Calu3 (cell line): ENCODE measurements at regions not wholly inside any gene's neighbourhood (a gene's known extent, or its start where the extent isn't known, plus 50 kb on each side); places are given as distances from the start of the nearest gene placed in this dataset.

ENCODE experiments used
- BruUV-seq: library from RNA; stranded (reverse); fragments of 400-500 nt; replicated peaks from 2 replicates; lab custom pipeline; 2021; lab: Mats Ljungman, UMichigan
- CTCF ChIA-PET: fragments of 300-600 bp; sonication (Branson Sonifier 250); formaldehyde crosslinking; loops from one replicate; lab custom pipeline; 2022; ENCODE audit warnings: antibody characterized with exemption; lab: Charles Lee
- DNase-seq: peaks from one replicate; pipeline ENCODE4 v3.0.0; 2022
- H3K27ac Mint-ChIP-seq: one replicate; pipeline ENCODE4 v1.8.0; 2022; ENCODE audit warnings: mixed read lengths; ENCODE audit not compliant: unreplicated experiment
- H3K27me3 Mint-ChIP-seq: one replicate; pipeline ENCODE4 v1.8.0; 2022; ENCODE audit warnings: mixed read lengths; ENCODE audit not compliant: unreplicated experiment
- H3K36me3 Mint-ChIP-seq: one replicate; pipeline ENCODE4 v1.8.0; 2022; ENCODE audit warnings: mild to moderate bottlenecking, moderate library complexity, mixed read lengths; ENCODE audit not compliant: insufficient read depth, unreplicated experiment
- H3K4me1 Mint-ChIP-seq: one replicate; pipeline ENCODE4 v1.8.0; 2022; ENCODE audit warnings: mild to moderate bottlenecking, low read depth, mixed read lengths; ENCODE audit not compliant: unreplicated experiment
- H3K4me3 Mint-ChIP-seq: one replicate; pipeline ENCODE4 v1.8.0; 2022; ENCODE audit warnings: mild to moderate bottlenecking, low read depth, moderate library complexity, mixed read lengths; ENCODE audit not compliant: unreplicated experiment
- H3K9me3 Mint-ChIP-seq: one replicate; pipeline ENCODE4 v1.8.0; 2022; ENCODE audit warnings: low read depth, mixed read lengths; ENCODE audit not compliant: unreplicated experiment
- intact Hi-C: fragments of 100-400 bp; cut with micrococcal nuclease; formaldehyde crosslinking; loops from one replicate; pipeline ENCODE4 v1.10.0; 2022; ENCODE audit not compliant: unreplicated experiment
- TF ChIP-seq, protein P1 (sequence below): fragments of 200-600 bp; IDR thresholded peaks from one replicate; pipeline ENCODE4 v1.8.0; 2022; ENCODE audit warnings: antibody characterized with exemption; ENCODE audit not compliant: unreplicated experiment

DNA sequence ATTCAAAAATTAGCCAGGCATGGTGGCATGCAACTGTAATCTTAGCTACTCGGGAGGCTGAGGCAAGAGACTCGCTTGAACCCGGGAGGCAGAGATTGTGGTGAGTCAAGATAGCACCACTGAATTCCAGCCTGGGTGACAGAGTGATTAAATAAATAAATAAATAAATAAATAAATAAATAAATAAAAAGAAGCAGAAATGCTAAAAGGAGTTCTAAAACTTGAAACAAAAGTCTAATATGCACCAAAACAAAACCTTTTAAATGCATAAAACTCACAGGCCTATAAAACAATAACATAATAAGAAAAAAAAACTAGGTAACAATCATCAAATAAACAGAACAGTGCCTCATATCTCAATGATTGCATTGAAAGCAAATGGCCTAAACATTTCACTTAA, 1458.9 kb downstream of the AMY1C start:
- no TSS peak for BruUV-seq
- Mint-ChIP-seq H3K9me3 (peaks cover 2% of the 10 kb centered on the region), H3K27ac (no peak overlapping the region), H3K27me3 (no peaks in the 10 kb centered on the region), H3K4me1 (no peaks in the 10 kb centered on the region), H3K36me3 (no peaks in the 10 kb centered on the region), H3K4me3 (no peak overlapping the region)
- TF ChIP-seq, protein P1, sequence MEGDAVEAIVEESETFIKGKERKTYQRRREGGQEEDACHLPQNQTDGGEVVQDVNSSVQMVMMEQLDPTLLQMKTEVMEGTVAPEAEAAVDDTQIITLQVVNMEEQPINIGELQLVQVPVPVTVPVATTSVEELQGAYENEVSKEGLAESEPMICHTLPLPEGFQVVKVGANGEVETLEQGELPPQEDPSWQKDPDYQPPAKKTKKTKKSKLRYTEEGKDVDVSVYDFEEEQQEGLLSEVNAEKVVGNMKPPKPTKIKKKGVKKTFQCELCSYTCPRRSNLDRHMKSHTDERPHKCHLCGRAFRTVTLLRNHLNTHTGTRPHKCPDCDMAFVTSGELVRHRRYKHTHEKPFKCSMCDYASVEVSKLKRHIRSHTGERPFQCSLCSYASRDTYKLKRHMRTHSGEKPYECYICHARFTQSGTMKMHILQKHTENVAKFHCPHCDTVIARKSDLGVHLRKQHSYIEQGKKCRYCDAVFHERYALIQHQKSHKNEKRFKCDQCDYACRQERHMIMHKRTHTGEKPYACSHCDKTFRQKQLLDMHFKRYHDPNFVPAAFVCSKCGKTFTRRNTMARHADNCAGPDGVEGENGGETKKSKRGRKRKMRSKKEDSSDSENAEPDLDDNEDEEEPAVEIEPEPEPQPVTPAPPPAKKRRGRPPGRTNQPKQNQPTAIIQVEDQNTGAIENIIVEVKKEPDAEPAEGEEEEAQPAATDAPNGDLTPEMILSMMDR = no peak
- intact Hi-C loops = no loop called here
- no peak for DNase-seq
- CTCF ChIA-PET = no interaction called here

DNA sequence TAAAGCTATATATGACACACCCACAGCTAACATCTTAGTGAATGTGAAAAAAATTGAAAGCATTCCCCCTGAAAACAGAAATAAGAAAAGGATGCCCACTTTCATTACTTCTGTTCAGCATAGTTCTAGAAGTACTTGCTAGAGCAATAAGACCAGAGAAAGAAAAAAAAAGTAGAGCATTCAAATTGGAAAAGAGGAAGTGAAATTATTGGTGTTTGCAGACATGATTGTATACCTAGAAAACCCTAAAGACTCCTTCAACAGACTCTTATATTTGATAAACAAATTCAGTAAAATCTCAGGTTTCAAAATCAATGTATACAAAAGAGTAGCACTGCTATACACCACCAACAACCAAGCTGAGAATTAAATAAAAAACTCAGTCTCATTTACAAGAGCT, 1461.0 kb downstream of the AMY1C start:
- TF ChIP-seq, protein P1 = no peak
- CTCF ChIA-PET = no interaction called here
- Mint-ChIP-seq H3K27ac (no peak overlapping the region), H3K36me3 (no peaks in the 10 kb centered on the region), H3K4me1 (no peaks in the 10 kb centered on the region), H3K9me3 (peaks cover 2% of the 10 kb centered on the region), H3K27me3 (no peaks in the 10 kb centered on the region), H3K4me3 (no peak overlapping the region)
- BruUV-seq = no TSS peak
- DNase-seq = no peak
- intact Hi-C loops = no loop called here

DNA sequence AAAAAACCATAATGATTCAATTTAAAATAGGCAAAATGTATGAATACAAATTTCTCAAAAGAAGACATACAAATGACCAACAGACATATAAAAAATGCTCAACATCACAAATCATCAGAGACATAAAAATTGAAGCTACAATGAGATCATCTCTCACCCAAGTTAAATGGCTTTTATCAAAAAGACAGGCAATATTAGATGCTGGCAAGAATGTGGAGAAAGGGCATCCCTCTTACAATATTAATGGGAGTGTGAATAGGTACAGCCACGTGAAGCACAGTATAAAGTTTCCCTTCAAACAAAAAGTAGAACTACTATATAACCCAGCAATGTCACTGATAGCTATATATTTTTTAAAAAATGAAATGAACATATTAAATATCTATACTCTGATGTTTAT, 1481.7 kb downstream of the AMY1C start:
- Mint-ChIP-seq H3K9me3 (peaks cover 5% of the 10 kb centered on the region), H3K36me3 (no peaks in the 10 kb centered on the region), H3K4me3 (no peak overlapping the region), H3K27ac (no peak overlapping the region), H3K4me1 (no peaks in the 10 kb centered on the region), H3K27me3 (no peaks in the 10 kb centered on the region)
- TF ChIP-seq, protein P1 = no peak
- CTCF ChIA-PET = no interaction called here
- DNase-seq = no peak
- intact Hi-C loops = no loop called here
- no TSS peak for BruUV-seq

DNA sequence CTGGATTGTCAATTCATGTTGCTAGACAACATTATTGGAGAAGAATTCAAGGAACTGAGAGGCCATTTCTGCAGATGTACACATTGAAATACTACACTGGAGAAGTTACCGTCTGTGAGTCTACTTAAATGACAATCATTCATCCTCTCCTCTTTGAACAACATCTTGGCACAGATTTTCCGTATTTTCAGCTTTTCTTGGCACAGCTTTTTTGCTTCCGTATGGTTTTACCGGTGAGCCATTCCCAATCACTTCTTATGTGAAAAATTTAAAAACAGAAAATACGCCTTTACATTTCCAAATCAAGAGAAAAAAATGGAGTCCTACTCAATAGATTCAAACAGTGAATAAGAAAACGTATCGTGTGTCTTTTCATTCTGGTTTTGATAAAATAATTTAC, 1493.7 kb downstream of the AMY1C start:
- no peak overlapping the region for H3K4me3 Mint-ChIP-seq
- CTCF ChIA-PET = no interaction called here

More for the DNA sequence above, 1493.7 kb downstream of the AMY1C start:
- Mint-ChIP-seq H3K27me3 (no peaks in the 10 kb centered on the region), H3K27ac (no peak overlapping the region), H3K4me1 (no peaks in the 10 kb centered on the region), H3K36me3 (no peaks in the 10 kb centered on the region), H3K9me3 (peaks cover 10% of the 10 kb centered on the region)
- DNase-seq = no peak
- TF ChIP-seq, protein P1 = no peak
- intact Hi-C loops = no loop called here
- no TSS peak for BruUV-seq
